ENCODE measurements at regions not wholly inside any gene's neighbourhood (a gene's known extent, or its start where the extent isn't known, plus 50 kb on each side); places are given as distances from the start of the nearest gene placed in this dataset.

GRCh38 chr4:178259566-178259965 is 817.3 kb upstream of the AGA start:
- TF ChIP-seq ZFX (IDR thresholded peaks at IDR 0.05) (no peak), CTCF (conservative IDR thresholded peaks at IDR 0.05) (no peak)
- no peak overlapping the region for H3K27ac ChIP-seq

GRCh38 chr4:178264001-178264400 is 821.8 kb upstream of the AGA start:
- H3K27ac ChIP-seq: no peak overlapping the region
- no peak for TF ChIP-seq CTCF (conservative IDR thresholded peaks at IDR 0.05)
- no peak for TF ChIP-seq ZFX (IDR thresholded peaks at IDR 0.05)

- TF ChIP-seq CTCF (conservative IDR thresholded peaks at IDR 0.05) (no peak), ZFX (IDR thresholded peaks at IDR 0.05) (no peak)
- no peak overlapping the region for H3K27ac ChIP-seq
Measured at GRCh38 chr4:178271386-178271785, 829.1 kb upstream of the AGA start.

GRCh38 chr4:178273168-178273567 is 830.9 kb upstream of the AGA start:
- no peak overlapping the region for H3K27ac ChIP-seq
- TF ChIP-seq CTCF (conservative IDR thresholded peaks at IDR 0.05): no peak
- no peak for TF ChIP-seq ZFX (IDR thresholded peaks at IDR 0.05)

GRCh38 chr4:178275671-178276360 is 833.6 kb upstream of the AGA start:
- TF ChIP-seq CTCF (conservative IDR thresholded peaks at IDR 0.05): peak; percentile 47
- no peak for TF ChIP-seq ZFX (IDR thresholded peaks at IDR 0.05)
- H3K27ac ChIP-seq: no peak overlapping the region

GRCh38 chr4:178280362-178280761 is 838.1 kb upstream of the AGA start:
- no peak overlapping the region for H3K27ac ChIP-seq
- TF ChIP-seq ZFX (IDR thresholded peaks at IDR 0.05): no peak
- TF ChIP-seq CTCF (conservative IDR thresholded peaks at IDR 0.05): no peak

- no peak for TF ChIP-seq CTCF (conservative IDR thresholded peaks at IDR 0.05)
- no peak overlapping the region for H3K27ac ChIP-seq
Measured at GRCh38 chr4:178288462-178288861, 846.2 kb upstream of the AGA start.

Measured in C4-2B (cell line).